ENCODE measurements at regions not wholly inside any gene's neighbourhood (a gene's known extent, or its start where the extent isn't known, plus 50 kb on each side); places are given as distances from the start of the nearest gene placed in this dataset.

DNA sequence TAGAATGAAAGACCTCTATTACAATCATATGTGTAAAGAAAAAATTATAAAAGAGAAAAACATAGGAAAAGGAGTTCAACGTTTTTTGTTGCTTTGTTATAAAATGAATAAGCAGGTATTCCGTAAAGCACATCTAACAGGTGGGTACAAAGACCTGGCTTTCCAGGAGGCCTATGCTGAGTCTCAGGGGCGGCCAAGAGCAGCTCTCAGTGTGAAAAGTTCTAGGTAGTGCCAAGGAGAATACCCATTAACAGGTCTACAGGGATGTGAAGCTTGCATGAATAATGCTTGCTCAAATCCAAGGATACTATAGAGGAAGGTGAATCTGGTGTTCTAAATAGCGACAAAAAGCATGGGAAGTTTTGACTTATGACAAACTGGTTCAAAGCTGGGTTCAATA, 944.4 kb downstream of the PDHA2 start:
- TF ChIP-seq, protein P1, sequence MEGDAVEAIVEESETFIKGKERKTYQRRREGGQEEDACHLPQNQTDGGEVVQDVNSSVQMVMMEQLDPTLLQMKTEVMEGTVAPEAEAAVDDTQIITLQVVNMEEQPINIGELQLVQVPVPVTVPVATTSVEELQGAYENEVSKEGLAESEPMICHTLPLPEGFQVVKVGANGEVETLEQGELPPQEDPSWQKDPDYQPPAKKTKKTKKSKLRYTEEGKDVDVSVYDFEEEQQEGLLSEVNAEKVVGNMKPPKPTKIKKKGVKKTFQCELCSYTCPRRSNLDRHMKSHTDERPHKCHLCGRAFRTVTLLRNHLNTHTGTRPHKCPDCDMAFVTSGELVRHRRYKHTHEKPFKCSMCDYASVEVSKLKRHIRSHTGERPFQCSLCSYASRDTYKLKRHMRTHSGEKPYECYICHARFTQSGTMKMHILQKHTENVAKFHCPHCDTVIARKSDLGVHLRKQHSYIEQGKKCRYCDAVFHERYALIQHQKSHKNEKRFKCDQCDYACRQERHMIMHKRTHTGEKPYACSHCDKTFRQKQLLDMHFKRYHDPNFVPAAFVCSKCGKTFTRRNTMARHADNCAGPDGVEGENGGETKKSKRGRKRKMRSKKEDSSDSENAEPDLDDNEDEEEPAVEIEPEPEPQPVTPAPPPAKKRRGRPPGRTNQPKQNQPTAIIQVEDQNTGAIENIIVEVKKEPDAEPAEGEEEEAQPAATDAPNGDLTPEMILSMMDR (IDR thresholded peaks at IDR 0.05; ENCODE audit: poor library complexity) = no peak
- no peak for TF ChIP-seq EZH2phosphoT487 (IDR thresholded peaks at IDR 0.05; ENCODE audit: low read depth, severe bottlenecking, unreplicated experiment)
